HFF-Myc (cell line): ENCODE measurements at regions not wholly inside any gene's neighbourhood (a gene's known extent, or its start where the extent isn't known, plus 50 kb on each side); places are given as distances from the start of the nearest gene placed in this dataset.

Experiments
- DNase-seq: peaks from one replicate; pipeline ENCODE4 v3.0.0-alpha.2; 2011; ENCODE audit warnings: low read depth; ENCODE audit errors: extremely low read depth
- H3K4me3 ChIP-seq: replicated peaks from 2 replicates; pipeline ENCODE4 v1.5.1; 2011; ENCODE audit warnings: low read depth, mild to moderate bottlenecking, control low read depth, low read length
- CTCF ChIP-seq: IDR thresholded peaks from 2 replicates; pipeline ENCODE4 v1.5.1; 2012; ENCODE audit warnings: mild to moderate bottlenecking, low read depth, low read length, control low read depth; ENCODE audit errors: missing control alignments

GRCh38 chr1:5638582-5638981, 353.6 kb downstream of the NPHP4 start:
- no peak for TF ChIP-seq CTCF
- no peak overlapping the region for H3K4me3 ChIP-seq
- no peak for DNase-seq

GRCh38 chr1:5637171-5637570, 355.1 kb downstream of the NPHP4 start:
- H3K4me3 ChIP-seq = no peak overlapping the region
- TF ChIP-seq CTCF = no peak
- DNase-seq = no peak

DNA sequence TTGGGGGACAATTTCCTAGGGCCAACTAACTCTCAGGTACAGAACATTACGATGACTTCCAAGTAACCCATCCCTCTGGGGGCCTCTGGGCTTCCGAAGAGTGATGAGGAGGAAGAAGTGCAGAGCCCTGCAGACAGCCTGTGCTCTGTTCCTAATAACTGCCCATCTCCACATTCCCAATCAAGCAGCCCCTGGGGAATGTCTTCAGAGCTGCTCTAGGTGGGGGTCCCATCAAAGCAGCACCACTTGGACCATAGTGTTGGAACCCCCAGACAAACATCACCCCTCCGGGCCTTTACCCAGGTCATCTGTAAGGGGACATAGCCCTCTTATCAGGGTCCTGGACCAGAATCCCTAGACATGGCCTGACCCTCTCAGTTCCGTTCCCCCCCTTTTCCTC, 357.3 kb downstream of the NPHP4 start:
- no peak for TF ChIP-seq CTCF
- H3K4me3 ChIP-seq = no peak overlapping the region
- DNase-seq = no peak

DNA sequence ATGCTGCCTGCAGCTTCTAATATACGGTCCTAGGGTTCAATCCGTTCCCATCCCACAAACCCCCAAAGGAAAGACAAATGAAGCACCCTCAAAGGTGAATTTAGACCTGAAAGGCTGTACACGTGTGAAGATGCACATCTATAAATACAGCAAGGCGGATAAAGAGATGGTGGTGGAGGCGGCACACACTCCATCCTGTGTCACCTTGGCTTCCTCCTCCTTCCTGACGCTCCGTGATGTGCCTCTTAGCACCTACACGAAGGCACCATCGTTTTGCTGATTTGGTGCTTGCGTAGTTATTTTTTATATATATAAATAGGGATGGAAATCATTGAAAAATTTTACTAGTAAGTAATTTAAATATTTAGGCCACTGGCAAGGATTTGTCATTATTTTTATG, 359.4 kb downstream of the NPHP4 start:
- no peak overlapping the region for H3K4me3 ChIP-seq
- DNase-seq = no peak
- TF ChIP-seq CTCF = no peak

GRCh38 chr1:5632224-5632623, 360.0 kb downstream of the NPHP4 start:
- DNase-seq = no peak
- H3K4me3 ChIP-seq = no peak overlapping the region
- no peak for TF ChIP-seq CTCF

DNA sequence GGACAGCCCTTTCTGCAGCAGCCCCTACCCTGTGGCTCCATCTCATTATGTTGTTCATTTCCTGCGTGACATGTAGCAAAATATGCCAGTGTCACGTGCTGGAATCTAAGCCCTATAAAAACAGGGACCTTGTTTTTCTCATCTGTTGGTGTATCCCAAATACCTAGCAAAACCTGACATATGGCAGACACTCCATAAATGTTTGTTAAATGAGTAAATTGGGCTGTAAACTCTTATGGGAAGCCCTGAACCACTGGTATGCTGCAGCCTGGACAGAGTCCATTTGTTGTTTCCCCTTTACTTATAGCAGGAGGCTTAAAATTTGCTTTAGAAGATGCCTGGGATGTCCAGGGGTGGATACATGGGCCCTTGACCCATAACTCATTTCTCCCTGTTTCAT, 363.8 kb downstream of the NPHP4 start:
- no peak overlapping the region for H3K4me3 ChIP-seq
- no peak for TF ChIP-seq CTCF
- DNase-seq = no peak

DNA sequence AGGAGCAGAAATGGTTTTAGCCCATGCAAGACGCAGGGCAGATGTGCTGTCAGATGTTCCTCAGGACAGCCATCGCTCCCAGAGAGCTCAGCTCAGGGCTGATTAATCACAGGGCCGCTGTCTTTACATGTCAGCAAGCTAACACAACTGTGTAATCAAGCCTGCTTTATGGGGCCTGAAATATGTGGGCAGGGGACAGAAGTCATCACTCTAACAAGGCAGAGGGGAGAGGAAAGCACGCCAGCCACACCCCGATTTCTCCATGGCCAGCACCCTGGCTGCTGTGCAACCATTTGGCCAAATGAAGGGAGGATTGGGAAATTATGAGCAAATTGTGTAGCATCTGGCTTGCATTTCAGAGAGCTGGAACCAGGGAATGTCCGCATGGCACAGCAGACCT, 368.8 kb downstream of the NPHP4 start:
- no peak for TF ChIP-seq CTCF
- DNase-seq = no peak
- H3K4me3 ChIP-seq = no peak overlapping the region
